Epithelial cell of prostate (primary cell): ENCODE measurements at regions not wholly inside any gene's neighbourhood (a gene's known extent, or its start where the extent isn't known, plus 50 kb on each side); places are given as distances from the start of the nearest gene placed in this dataset.
"Not testable (repeated sequence)": the region's sequence is repeated elsewhere in the genome, so short reads cannot be mapped to it uniquely, and the experiment has no call there.

Experiments used
- DNase-seq: peaks from one replicate; pipeline ENCODE4 v3.0.0-alpha.2; 2011; ENCODE audit warnings: low read depth, low spot score
- H3K27ac ChIP-seq: fragments of 450-650 bp; 2 replicates; pipeline ENCODE4 v1.5.1; 2017; ENCODE audit warnings: mild to moderate bottlenecking

GRCh38 chr13:79612604-79613003, 131.6 kb downstream of the NDFIP2 start:
- H3K27ac ChIP-seq = no peak overlapping the region
- DNase-seq = no peak

GRCh38 chr13:79607895-79608294, 126.9 kb downstream of the NDFIP2 start:
- not testable (repeated sequence) for DNase-seq, H3K27ac ChIP-seq
